ENCODE measurements at regions not wholly inside any gene's neighbourhood (a gene's known extent, or its start where the extent isn't known, plus 50 kb on each side); places are given as distances from the start of the nearest gene placed in this dataset.

DNA sequence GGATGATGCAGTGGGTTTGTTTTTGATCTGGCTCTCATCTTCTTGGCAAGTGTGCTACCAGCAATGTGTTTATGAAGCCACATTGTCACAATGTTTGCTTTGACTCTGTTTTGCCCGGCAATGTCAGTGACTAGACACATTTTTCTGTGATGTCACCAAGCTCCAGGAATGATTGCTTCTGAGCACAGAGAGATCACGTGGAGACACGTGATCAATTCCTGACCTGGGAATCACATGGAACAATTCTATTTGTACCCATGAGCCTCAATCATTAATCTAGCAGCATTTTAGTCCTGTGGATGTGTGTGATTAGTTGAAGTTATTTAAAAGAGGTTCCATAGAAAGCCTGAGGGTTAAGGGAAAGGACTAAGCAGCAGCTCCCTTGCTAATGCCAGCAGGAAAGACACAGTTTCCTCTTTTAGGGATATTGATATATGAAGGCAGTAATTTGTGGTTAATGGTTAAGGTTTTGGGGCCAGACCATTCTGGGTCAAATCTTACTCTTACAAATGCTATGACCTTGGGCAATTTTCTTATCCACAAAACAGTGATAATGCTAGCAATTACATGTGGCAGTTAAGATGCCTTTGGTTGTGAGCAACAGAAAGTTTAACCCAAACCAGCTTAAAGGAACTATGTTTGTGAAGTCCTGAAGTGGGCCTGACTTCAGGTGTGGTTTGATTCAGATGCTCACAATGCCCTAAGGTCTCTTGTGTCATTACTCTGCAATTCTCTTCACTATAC, 59.0 kb downstream of the FASLG start:
- TF ChIP-seq, protein P1, sequence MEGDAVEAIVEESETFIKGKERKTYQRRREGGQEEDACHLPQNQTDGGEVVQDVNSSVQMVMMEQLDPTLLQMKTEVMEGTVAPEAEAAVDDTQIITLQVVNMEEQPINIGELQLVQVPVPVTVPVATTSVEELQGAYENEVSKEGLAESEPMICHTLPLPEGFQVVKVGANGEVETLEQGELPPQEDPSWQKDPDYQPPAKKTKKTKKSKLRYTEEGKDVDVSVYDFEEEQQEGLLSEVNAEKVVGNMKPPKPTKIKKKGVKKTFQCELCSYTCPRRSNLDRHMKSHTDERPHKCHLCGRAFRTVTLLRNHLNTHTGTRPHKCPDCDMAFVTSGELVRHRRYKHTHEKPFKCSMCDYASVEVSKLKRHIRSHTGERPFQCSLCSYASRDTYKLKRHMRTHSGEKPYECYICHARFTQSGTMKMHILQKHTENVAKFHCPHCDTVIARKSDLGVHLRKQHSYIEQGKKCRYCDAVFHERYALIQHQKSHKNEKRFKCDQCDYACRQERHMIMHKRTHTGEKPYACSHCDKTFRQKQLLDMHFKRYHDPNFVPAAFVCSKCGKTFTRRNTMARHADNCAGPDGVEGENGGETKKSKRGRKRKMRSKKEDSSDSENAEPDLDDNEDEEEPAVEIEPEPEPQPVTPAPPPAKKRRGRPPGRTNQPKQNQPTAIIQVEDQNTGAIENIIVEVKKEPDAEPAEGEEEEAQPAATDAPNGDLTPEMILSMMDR (IDR thresholded peaks at IDR 0.05; ENCODE audit: control insufficient read depth, insufficient read depth, low read depth, low read length, missing control alignments) = no peak
- no peak overlapping the region for H3K4me3 ChIP-seq (ENCODE audit: control insufficient read depth, low read depth, low read length)
- DNase-seq (ENCODE audit: low read depth) = no peak

- DNase-seq (ENCODE audit: low read depth) = no peak
- TF ChIP-seq, protein P1 (IDR thresholded peaks at IDR 0.05; ENCODE audit: control insufficient read depth, insufficient read depth, low read depth, low read length, missing control alignments) = no peak
- H3K4me3 ChIP-seq (ENCODE audit: control insufficient read depth, low read depth, low read length) = no peak overlapping the region
These were observed 60.2 kb downstream of the FASLG start for GRCh38 chr1:172719066-172719627.

GRCh38 chr1:172719694-172720138, 60.8 kb downstream of the FASLG start:
- DNase-seq (ENCODE audit: low read depth) = peak; percentile 17

DNA sequence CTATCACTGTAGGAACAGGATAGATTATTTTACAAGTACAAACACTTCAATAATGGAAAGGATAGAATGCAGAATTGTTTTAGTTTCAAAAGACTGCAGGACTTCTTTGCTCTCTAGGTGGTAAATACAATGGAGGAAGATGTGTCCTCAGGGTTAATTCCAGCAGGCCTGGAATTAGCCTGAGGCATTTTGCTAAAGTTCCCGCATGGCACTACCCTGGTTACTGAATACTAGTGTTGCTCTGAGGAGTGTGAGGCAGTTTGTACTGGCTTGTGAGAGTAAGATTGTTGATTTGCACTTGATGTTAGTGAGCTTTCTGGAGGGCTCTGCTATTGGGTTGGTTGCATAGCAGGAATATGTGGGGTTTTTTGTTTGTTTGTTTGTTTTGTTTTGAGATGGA, 61.4 kb downstream of the FASLG start:
- TF ChIP-seq, protein P1 (IDR thresholded peaks at IDR 0.05; ENCODE audit: control insufficient read depth, insufficient read depth, low read depth, low read length, missing control alignments) = no peak
- no peak overlapping the region for H3K4me3 ChIP-seq (ENCODE audit: control insufficient read depth, low read depth, low read length)
- DNase-seq (ENCODE audit: low read depth) = no peak

More at GRCh38 chr1:172719694-172720138, 60.8 kb downstream of the FASLG start:
- TF ChIP-seq, protein P1 (IDR thresholded peaks at IDR 0.05; ENCODE audit: control insufficient read depth, insufficient read depth, low read depth, low read length, missing control alignments) = peak; percentile 75
- no peak overlapping the region for H3K4me3 ChIP-seq (ENCODE audit: control insufficient read depth, low read depth, low read length)

- TF ChIP-seq, protein P1 (IDR thresholded peaks at IDR 0.05; ENCODE audit: control insufficient read depth, insufficient read depth, low read depth, low read length, missing control alignments) = no peak
- no peak overlapping the region for H3K4me3 ChIP-seq (ENCODE audit: control insufficient read depth, low read depth, low read length)
- DNase-seq (ENCODE audit: low read depth) = no peak
These were observed 64.3 kb downstream of the FASLG start for GRCh38 chr1:172723251-172723650.

GRCh38 chr1:172724232-172724631, 65.3 kb downstream of the FASLG start:
- DNase-seq (ENCODE audit: low read depth) = no peak
- TF ChIP-seq, protein P1 (IDR thresholded peaks at IDR 0.05; ENCODE audit: control insufficient read depth, insufficient read depth, low read depth, low read length, missing control alignments) = no peak
- no peak overlapping the region for H3K4me3 ChIP-seq (ENCODE audit: control insufficient read depth, low read depth, low read length)
